Limb (tissue), 2 donors: ENCODE measurements at regions not wholly inside any gene's neighbourhood (a gene's known extent, or its start where the extent isn't known, plus 50 kb on each side); places are given as distances from the start of the nearest gene placed in this dataset.
A peak's percentile ranks its signal among the peaks of the same experiment; 100 is the strongest.
"Not testable (repeated sequence)": the region's sequence is repeated elsewhere in the genome, so short reads cannot be mapped to it uniquely, and the experiment has no call there.

Experiments used
- DNase-seq, 2 donors: peaks; one replicate each; pipeline ENCODE4 v3.0.0-alpha.2; 2016; ENCODE audit errors: extremely low spot score in 2 of 2

DNA sequence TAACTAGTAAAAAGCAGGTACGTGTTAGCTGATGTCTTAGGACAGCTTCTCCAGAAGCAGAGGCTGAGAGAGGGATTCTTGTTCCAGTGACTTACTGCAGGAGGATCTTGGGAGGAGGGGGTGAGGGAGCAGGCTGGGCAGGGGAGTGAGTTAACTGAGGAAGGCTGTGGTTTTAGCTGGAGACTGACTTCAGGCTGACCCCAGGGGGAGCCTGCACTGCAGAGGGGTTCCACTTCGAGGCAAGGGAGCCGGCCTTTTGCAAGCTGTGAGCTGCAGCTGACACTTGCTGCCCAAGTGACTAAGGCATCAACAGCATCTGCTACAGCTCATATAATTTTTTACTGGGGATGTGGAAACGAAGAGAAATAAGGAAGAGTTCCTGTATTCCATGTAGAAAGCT, 50.4 kb upstream of the SOD1 start:
- no peak for DNase-seq

- DNase-seq: no peak
Measured at GRCh38 chr21:31607791-31608190, 51.7 kb upstream of the SOD1 start.

GRCh38 chr21:31606081-31606874, 53.2 kb upstream of the SOD1 start:
- no peak for DNase-seq

DNA sequence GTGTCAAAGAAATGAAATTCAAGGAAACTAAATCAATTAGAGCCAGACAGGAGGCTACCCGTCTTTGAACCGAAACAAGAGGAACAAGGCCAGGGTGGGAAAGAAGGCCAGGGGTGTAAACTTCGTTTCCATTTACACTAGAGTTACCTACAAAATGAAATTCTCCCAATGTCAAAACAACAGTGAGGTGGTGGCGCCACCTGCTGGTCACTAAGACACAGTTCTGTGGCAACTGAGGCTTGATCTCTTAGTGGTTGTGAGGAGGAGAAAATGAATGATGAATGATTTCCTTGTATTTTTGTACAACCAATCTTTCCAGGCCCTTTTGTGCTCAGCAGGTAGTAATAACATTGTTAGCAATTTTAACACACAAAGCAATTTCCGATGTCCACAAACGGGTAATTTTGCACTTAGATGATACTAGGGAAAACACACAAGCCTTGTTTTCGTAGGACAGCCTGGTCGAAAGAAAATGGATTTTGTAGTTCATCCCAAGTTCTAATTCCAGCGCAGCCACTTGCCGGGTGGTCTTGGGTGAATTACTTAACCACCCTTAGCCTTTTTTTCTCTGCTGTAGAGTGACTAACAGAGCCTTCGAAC, 54.8 kb upstream of the SOD1 start:
- peak; percentile 70 to 76 for DNase-seq

GRCh38 chr21:31599563-31599962, 59.9 kb upstream of the SOD1 start:
- DNase-seq: no peak

- DNase-seq: no peak
Measured at GRCh38 chr21:31599013-31599412, 60.5 kb upstream of the SOD1 start.

DNA sequence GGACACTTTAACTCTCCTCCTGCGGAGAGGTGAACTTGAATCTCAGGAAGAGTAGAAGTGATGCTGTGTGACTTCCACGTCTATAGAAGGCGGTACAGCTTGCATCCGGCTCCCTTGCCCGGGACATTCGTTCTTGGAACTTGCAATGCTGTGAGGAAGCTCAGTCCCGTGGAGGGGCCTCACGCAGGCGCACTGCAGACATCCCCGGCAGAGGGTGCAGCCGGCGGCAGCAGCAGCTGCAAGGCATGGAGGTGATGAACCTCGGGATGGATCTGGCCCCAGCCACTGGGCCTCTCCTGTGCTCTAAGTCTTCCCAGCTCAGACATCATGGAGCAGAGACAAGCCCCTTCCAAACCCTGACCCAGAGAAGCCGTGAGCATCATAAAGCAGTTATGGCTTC, 61.8 kb upstream of the SOD1 start:
- no peak for DNase-seq

DNA sequence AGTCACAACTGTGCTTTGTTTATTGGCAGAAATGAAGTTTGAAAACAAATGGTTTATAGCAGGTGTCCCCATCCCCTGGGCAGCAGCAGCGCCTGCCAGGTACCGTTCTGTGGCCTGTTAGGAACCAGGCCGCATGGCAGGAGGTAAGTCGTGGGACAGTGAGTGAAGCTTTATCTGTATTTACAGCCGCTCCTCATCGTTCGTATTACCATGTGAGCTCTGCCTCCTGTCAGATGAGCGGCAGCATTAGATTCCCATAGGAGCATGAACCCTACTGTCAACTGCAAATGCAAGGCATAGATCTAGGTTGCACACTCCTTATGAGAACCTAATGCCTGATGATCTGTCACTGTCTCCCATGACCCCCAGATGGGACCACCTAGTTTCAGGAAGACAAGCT, 63.4 kb upstream of the SOD1 start:
- no peak for DNase-seq

DNA sequence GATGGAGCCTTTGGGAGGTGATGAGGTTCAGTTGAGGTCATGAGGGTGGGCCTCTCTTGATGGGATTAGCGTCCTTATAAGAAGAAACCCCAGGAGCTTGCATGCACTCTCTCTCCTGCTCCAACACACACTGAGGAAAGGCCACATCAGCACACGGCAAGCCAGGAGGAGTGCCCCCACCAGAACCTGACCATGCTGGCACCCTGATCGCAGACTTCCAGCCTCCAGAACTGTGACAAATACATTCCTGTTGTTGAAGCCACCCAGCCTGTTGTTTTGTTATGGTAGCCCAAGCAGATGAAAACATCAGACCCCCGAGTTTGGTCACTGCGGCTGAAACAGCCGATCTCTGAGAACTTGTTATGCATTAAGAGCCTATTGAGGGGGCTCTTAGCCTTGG, 64.8 kb upstream of the SOD1 start:
- no peak for DNase-seq

GRCh38 chr21:31594279-31594678, 65.2 kb upstream of the SOD1 start:
- DNase-seq: no peak

- peak in 1 of 2 donors; percentile 44 for DNase-seq
Measured at GRCh38 chr21:31592963-31593560, 66.4 kb upstream of the SOD1 start.

DNA sequence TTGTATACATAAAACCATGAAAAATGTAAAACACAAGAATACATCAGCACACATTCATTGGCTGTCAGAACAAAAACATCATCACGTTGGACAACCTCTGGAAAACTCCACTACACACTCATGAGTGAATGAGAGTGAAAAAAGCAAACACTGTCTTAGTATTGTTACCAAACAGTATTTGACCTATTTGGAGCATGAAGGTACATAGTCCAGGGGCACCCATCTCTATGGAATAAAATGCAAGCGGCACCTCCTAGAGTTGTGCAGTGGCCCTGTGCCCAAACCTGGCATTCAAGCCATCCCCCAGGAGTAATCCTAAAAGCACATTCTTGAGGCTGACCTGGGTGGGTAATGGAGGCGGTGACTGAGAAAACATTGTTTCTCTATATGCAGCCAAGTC, 67.0 kb upstream of the SOD1 start:
- DNase-seq: no peak

DNA sequence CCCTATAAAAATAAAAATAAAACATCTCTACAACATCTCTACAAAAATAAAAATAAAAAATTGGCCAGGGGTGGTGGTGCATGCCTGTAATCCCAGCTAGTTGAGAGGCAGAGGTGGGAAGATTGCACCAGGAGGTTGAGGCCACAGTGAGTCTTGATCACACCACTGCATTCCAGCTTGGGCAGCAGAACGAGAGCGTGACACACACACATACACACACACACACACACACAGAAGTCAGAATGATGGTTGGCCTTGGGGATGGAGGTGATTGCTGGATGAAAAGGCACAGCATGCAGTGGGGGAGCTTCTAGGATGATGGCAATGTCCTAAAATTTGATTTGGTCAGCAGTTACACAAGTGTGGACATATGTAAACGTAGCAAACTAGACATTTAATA, 69.7 kb upstream of the SOD1 start:
- no peak for DNase-seq

DNA sequence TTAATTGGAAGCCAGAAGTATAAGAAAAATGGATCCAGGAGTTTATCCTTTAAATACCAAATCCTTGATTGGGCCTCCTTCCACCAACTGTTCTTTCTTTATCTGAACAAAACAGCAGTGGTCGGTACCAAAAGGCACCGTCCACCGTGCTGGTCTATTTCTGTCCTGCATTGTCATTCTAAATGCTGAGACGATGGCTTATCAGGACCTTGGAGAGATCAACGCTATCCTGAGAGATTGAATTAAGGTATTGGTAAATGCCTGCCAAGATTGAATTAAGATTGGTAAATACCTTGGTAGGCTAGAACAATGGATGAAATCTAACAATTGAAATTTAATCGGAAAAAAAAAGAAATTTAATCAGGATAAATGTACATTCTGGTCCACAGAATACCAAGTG, 73.4 kb upstream of the SOD1 start:
- DNase-seq: no peak

DNA sequence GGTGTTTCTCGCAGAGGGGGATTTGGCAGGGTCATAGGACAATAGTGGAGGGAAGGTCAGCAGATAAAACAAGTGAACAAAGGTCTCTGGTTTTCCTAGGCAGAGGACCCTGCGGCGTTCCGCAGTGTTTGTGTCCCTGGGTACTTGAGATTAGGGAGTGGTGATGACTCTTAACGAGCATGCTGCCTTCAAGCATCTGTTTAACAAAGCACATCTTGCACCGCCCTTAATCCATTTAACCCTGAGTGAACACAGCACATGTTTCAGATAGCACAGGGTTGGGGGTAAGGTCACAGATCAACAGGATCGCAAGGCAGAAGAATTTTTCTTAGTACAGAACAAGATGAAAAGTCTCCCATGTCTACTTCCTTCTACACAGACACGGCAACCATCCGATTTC, 75.6 kb upstream of the SOD1 start:
- DNase-seq: not testable (repeated sequence)

DNA sequence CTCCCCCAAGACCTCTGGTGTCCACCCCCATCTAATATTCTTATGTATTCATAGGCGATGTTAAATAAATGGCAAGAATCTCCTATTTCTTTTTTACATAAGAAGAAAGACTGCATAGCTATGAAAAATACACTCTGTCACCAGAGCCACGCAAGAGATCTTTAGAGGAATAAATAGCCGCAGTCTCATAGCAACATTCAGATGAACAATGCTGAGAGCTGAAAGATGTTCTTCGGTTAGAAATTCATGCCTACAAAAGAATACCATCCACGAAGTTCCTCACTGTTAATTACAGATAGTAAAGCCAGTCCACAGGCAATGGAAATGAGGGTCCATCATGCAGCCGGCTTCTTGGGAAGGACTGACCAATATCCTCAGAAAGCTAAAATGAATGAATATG, 76.0 kb upstream of the SOD1 start:
- no peak for DNase-seq

- DNase-seq: peak; percentile 72 to 84
Measured at GRCh38 chr21:31580866-31581276, 78.6 kb upstream of the SOD1 start.

DNA sequence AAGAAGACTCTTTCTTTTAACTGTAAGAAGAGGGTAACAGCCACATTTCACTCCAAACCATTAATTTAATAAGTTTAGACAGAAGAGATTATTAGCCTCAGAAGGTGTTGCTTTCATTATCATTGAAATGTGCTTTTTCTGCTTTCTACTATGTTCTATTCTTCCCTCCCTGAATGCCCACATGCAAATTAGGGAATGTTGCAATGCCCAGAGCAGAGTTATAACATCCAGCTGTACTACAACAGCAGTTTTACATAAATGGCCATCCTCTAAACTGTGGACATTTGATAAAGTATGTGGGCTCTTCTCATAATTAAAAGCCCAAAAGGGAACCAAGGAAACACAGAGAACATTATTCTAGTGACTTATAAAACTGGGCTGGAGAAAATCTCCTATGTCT, 82.2 kb upstream of the SOD1 start:
- no peak for DNase-seq

DNA sequence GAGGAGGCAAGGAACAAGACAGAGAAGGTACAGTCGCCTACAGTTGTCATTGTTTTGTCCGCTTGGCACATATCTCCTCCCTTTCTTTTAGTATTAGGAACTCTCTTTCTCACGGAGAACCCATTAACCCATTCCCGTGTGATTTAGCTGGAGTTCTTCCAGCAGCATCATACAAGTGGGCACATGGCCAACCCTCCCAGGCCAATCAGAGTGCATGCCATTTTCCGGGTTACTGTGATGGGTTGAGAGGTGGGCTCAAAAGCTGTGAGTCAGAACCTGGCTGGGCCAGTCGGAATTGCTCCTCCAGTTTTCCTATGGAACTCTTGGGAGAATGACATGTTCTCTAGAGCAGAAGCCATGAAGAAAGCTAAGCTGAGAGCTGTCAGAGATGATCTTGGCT, 83.1 kb upstream of the SOD1 start:
- peak in 1 of 2 donors; percentile 41 for DNase-seq

- DNase-seq: no peak
Measured at GRCh38 chr21:31573217-31573616, 86.3 kb upstream of the SOD1 start.

DNA sequence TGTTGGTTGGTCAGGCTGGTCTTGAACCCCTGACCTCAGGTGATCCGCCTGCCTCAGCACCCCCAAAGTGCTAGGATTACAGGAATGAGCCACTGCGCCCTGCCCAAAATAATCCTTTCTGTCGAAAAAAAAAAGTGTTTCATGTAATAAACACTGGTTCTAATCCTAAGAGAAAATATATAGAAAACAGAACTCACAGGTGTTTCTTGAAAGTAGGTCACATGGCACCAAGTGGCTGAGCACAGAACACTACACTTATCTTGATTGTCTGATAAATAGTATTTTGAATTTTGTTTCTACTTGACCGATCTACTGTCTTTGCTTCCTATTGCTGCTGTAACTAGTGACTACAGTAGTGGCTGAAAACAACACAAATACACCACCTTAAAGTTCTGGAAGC, 87.6 kb upstream of the SOD1 start:
- DNase-seq: no peak

DNA sequence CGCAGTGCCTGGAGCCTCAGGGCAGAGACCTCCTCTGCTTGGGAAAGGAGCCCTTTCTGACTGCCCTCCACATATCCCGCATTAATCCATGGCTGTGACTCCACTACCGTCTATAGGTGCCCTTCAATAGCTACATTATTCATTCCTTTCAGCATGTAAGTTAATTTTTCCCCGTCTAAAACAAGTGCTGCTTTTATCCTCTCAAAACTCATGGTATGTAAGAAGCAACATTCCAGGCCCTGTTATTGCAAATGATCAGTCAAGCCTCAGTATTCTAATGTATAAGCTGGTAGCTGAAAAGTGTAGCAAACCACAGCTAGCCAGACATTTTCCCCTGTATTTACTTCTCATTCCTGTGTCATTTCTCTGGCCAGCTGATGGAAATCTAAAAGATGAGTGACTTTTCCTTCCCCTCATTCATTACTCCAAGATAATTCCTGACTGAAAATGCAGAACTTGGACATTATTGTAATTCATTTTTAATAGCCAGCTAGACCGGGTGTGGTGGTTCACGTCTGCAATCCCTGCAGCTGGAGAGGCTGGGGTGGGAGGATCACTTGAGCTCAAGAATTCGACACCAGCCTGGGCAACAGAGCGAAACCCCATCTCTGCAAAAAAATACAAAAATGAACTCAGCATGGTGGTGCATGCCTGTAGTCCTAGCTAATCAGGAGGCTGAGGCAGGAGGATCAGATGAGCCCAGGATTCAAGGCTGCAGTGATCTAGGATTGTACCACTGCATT, 88.5 kb upstream of the SOD1 start:
- DNase-seq: no peak
